SK-N-MC (cell line): ENCODE measurements at regions not wholly inside any gene's neighbourhood (a gene's known extent, or its start where the extent isn't known, plus 50 kb on each side); places are given as distances from the start of the nearest gene placed in this dataset.
A peak's percentile ranks its signal among the peaks of the same experiment; 100 is the strongest.

Experiments
- DNase-seq: peaks from one replicate; pipeline ENCODE4 v3.0.0-alpha.2; 2011; ENCODE audit warnings: low read depth, low spot score
- H3K27ac ChIP-seq: fragments of 200-600 bp; sonication (generic); 2 replicates; pipeline ENCODE4 v1.5.1; 2016; ENCODE audit warnings: mixed run types
- H3K36me3 ChIP-seq: fragments of 200-600 bp; sonication (generic); 2 replicates; pipeline ENCODE4 v1.6.1; 2017; ENCODE audit warnings: antibody characterized with exemption, low read length, mixed read lengths; ENCODE audit not compliant: insufficient read depth
- H3K4me3 ChIP-seq: fragments of 200-600 bp; sonication (generic); 2 replicates; pipeline ENCODE4 v1.5.1; 2016
- H3K9ac ChIP-seq: fragments of 200-600 bp; sonication (generic); 2 replicates; pipeline ENCODE4 v1.8.0; 2017; ENCODE audit warnings: mixed run types, mixed read lengths; ENCODE audit not compliant: insufficient read length
- H3K9me3 ChIP-seq: fragments of 200-600 bp; sonication (generic); 2 replicates; pipeline ENCODE4 v1.6.1; 2017; ENCODE audit warnings: low read depth, mild to moderate bottlenecking, antibody characterized with exemption, low read length, moderate library complexity, mixed read lengths
- EZH2 ChIP-seq: fragments of 200-600 bp; sonication (generic); IDR thresholded peaks from one replicate; pipeline ENCODE4 v1.6.1; 2017; ENCODE audit warnings: antibody characterized with exemption
- FOXP2 ChIP-seq: optimal IDR thresholded peaks from 2 replicates; pipeline ENCODE3; 2011; ENCODE audit warnings: mild to moderate bottlenecking, moderate library complexity; ENCODE audit not compliant: insufficient read depth; ENCODE audit errors: extremely low read length, control extremely low read depth
- POLR2AphosphoS5 ChIP-seq: IDR thresholded peaks from 2 replicates; pipeline ENCODE4 v1.6.1; 2012; ENCODE audit warnings: mild to moderate bottlenecking, low read depth, low read length, borderline replicate concordance

DNA sequence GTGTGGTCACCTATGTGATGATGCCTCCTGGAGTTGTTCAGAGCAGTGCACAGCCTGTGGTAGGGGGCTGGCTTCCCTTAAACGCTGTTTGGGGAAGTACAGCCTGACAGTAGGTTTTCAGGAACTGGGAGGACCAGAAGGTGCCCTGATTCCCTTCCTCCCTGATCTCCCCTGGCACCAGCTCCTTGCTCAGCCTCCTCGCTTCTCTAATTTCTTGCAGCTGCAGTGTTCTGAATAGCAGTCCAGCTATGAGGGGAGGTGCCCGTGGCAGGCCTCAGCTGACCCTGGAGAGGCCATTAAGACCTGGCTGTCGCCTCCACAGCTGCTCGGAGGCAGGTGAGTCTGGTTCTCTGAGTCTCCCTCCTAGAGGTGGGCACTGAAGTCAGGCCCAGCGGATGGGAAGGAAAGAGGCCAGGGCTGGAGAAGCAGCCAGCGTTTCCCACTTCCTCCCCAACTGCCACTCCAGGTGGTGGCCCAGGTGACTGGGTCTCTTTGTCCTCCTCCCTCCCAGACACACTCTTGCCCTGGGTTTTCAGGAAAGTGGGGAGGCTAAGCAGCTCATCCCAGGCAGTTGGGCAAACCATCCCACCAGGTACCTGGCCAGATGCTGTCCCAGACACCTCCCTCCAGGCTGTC is 52.0 kb upstream of the RPL11 start:
- TF ChIP-seq EZH2 (no peak), POLR2AphosphoS5 (no peak), FOXP2 (no peak)
- Histone ChIP-seq H3K9ac (no peak overlapping the region), H3K4me3 (no peak overlapping the region), H3K9me3 (no peaks in the 10 kb centered on the region), H3K36me3 (no peaks in the 10 kb centered on the region), H3K27ac (no peak overlapping the region)
- no peak for DNase-seq

DNA sequence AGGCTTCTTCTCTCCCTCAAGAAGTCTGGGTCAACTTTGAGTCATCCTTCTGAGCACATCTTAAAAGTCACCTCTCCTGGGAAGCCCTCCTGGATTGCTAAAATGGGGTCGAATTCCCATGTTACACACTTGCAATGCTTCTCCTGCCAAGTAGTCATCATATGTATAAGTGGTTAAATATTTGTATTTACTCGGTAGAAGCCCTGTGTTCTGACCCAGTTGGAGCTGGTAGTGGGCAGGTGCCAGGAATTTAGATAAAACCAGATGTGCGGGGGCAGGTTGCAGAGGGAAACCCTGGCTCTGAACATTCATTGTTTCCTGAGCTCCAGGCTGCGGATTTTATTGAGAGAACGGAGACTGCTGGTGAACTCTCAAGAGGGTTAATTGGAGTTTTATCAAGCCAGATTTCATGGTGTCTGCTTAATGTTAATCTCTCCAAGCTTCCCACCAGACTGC is 52.8 kb upstream of the RPL11 start:
- Histone ChIP-seq H3K9me3 (no peaks in the 10 kb centered on the region), H3K27ac (no peak overlapping the region), H3K9ac (no peak overlapping the region), H3K4me3 (no peak overlapping the region), H3K36me3 (no peaks in the 10 kb centered on the region)
- peak; percentile 26 for DNase-seq
- no peak for TF ChIP-seq FOXP2
- TF ChIP-seq POLR2AphosphoS5: peak; percentile 29; the same call in 1 of the 2 replicates

DNA sequence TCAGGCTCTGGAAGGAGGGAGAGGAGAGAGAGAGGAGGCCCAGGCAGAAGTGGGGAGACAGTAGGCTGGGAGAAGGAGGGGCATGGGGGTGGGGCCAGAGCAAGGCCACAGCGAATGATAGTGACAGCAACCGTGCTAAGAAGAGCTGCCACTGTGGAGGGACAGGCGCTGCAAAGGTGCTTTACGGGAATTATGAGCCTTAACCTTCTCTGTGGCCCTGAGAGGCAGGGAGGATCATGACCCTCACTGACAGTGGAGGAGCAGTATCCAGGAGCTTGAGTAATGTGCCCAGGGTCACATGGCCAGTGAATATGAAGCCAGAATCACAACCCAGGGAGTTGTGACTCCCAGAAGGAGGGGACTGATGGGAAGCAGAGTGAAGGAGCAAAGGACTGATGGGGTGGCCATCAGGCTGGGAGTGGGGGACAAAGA is 53.4 kb upstream of the RPL11 start:
- Histone ChIP-seq H3K4me3 (no peak overlapping the region), H3K27ac (no peak overlapping the region), H3K9me3 (no peaks in the 10 kb centered on the region), H3K36me3 (no peaks in the 10 kb centered on the region), H3K9ac (no peak overlapping the region)
- no peak for DNase-seq
- TF ChIP-seq EZH2 (no peak), POLR2AphosphoS5 (no peak), FOXP2 (no peak)

DNA sequence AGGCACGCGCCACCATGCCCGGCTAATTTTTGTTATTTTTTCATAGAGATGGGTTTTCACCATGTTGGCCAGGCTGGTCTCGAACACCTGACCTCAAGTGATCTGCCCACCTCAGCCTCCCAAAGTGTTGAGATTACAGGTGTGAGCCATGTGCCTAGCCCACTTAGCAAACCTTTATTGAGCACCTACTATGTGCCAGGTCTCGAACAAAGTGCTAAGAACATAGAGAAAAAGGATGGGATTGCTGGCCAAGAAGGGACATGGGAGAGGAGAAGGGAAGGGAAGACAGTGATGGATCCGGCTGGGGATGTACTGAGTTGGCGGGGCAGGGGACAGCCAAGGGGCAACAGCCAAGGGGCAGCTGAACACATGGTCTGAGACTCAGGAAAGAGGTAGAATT is 55.6 kb upstream of the RPL11 start:
- H3K36me3 ChIP-seq: no peaks in the 10 kb centered on the region
- no peak for DNase-seq
- no peak overlapping the region for H3K4me3 ChIP-seq
- no peaks in the 10 kb centered on the region for H3K9me3 ChIP-seq
- TF ChIP-seq FOXP2 (no peak), EZH2 (no peak), POLR2AphosphoS5 (no peak)
- H3K27ac ChIP-seq: no peak overlapping the region
- H3K9ac ChIP-seq: no peak overlapping the region

DNA sequence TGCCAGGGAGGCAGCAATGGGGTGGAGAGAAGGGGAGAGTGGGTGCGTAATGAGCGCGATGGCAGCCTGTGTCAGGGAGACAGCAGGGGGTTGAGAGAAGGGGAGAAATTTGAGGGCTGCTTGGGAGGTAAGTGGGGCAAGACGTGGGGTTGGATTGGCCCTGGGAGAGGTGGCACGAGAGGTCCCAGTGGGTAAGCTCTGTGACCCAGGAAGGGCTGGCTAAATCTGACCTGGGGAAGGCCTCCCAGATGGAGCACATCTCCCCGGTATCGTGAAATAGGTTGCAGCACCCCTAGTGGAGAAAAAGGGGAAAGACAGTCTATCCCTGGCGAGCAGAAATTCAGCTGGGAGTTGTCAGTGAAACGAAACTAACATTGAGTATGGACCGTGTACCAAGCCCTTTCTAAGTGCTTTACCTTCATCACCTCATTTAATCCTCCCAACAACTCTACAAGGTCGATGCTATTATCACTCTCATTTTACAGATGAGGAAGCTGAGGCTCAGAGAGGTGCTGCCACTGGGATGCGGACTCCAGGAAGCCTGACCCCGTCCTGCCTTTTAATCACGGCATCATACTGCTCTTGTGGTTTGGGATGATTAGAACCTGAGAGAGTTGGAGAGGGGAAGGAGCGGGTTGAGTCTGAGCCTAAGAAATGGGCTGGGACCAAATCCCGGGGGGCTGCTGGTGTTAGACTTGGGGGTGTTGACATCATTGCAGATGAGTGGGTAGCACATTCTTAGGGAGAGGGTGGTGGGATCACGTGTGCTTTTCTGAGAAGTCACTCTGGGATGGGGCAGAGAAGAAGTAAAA is 56.6 kb upstream of the RPL11 start:
- Histone ChIP-seq H3K27ac (no peak overlapping the region), H3K9ac (no peak overlapping the region), H3K4me3 (peak overlapping the region; percentile 68), H3K9me3 (no peaks in the 10 kb centered on the region), H3K36me3 (no peaks in the 10 kb centered on the region)
- no peak for TF ChIP-seq EZH2
- TF ChIP-seq POLR2AphosphoS5: no peak
- TF ChIP-seq FOXP2: no peak
- peak; percentile 40 for DNase-seq

DNA sequence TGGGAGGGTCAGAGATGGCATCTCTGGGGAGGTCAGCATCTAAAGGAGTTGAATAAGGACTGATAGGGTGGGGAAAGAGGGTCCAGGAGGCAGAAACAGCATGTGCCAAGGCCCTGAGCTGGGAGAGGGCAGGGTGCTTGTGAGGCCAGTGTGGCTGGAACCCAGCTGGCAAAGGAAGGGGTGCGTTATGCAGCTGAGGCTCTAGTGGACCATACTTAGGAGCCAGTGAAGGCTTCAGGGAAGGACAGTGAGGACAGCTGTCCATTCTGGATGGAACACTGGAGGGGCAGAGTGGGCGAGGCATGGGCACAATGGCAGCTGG is 57.1 kb upstream of the RPL11 start:
- Histone ChIP-seq H3K4me3 (no peak overlapping the region), H3K27ac (no peak overlapping the region)

DNA sequence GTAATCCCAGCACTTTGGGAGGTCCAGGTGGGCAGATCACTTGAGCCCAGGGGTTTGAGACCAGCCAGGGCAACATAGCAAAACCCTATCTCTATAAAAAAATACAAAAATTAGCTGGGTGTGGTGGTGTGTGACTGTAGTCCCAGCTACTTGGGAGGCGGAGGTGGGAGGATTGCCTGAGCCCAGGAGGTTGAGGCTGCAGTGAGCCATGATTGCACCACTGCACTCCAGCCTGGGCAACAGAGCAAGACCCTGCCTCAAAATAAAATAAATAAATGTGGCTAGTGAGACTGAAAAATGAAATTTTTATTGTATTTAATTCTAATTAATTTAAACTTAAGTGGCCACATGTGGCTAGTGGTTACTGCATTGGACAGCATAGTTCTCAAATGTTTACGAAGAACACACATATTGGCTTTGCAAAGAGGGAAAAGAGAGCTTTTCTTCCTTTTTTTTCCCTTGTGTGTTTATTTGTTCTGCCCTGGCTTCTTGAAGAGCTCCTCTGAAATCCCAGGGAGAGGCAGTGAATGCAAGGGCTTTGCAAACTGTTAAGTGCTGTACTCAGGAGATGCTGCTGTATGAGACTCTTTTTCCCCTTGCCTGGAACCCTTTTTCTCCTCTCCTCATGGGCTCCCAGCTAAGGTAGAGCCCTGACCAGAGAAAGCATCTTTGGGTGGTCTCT is 59.0 kb upstream of the RPL11 start:
- no peak for DNase-seq
- Histone ChIP-seq H3K4me3 (no peak overlapping the region), H3K9me3 (no peaks in the 10 kb centered on the region), H3K9ac (no peak overlapping the region), H3K27ac (no peak overlapping the region), H3K36me3 (no peaks in the 10 kb centered on the region)
- no peak for TF ChIP-seq POLR2AphosphoS5
- no peak for TF ChIP-seq FOXP2
- TF ChIP-seq EZH2: no peak

More for the DNA sequence above, 57.1 kb upstream of the RPL11 start:
- DNase-seq: no peak
- no peaks in the 10 kb centered on the region for H3K36me3 ChIP-seq
- no peak overlapping the region for H3K9ac ChIP-seq
- no peaks in the 10 kb centered on the region for H3K9me3 ChIP-seq
- TF ChIP-seq POLR2AphosphoS5 (no peak), EZH2 (no peak), FOXP2 (no peak)

DNA sequence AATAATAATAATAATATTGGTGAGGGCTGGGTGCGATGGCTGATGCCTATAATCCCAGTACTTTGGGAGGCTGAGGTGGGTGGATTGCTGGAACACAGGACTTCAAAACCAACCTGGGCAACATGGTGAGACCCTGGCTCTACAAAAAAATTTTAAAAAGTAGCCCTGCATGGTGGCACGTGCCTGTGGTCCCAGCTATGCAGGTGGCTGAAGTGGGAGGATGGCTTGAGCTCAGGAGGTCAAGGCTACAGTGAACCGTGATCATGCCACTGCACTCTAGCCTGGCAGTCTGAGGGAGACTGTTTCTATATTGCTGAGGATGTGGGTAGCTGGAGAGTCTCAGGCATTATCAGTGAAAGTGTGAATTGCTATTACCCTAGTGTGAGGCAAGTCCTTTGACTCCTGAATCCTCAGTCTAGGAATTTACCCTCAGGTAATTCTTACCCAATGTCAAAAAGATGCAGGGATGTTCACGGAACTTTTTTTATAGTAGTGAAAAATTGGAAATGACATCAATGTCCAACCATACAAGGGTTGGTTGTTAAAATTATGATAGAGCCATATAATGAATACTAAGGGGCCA is 61.8 kb upstream of the RPL11 start:
- TF ChIP-seq FOXP2 (no peak), EZH2 (no peak), POLR2AphosphoS5 (no peak)
- DNase-seq: no peak
- Histone ChIP-seq H3K36me3 (no peaks in the 10 kb centered on the region), H3K9ac (no peak overlapping the region), H3K4me3 (no peak overlapping the region), H3K27ac (no peak overlapping the region), H3K9me3 (no peaks in the 10 kb centered on the region)
